ENCODE measurements at regions not wholly inside any gene's neighbourhood (a gene's known extent, or its start where the extent isn't known, plus 50 kb on each side); places are given as distances from the start of the nearest gene placed in this dataset.

DNA sequence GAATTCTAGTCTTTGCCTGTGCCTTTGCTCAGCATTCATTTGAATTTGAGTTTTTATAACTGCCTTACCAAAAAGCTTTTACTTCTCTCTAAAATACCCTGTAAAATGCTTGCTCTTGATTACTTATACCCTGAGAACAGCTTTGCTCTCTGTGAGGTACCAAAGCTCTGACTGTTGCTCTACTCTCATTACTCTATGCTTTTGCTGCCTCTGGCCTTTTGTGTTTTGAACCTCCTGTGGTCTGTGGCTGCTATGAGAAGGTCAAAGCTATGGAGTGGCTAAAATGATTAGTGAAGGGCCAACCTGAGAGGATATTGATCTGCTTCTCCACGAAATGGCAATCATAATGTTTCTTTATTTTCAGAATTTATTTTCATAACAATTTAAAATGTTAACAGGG lies 375.6 kb upstream of the IMPG1 start:
- no peak for DNase-seq
- Mint-ChIP-seq H3K4me3 (no peak overlapping the region), H3K9me3 (peaks cover 5 to 54% (median 30%) of the 10 kb centered on the region in 6 donors), H3K27ac (no peak overlapping the region), H3K4me1 (no peaks in the 10 kb centered on the region), H3K36me3 (no peaks in the 10 kb centered on the region), H3K27me3 (ENCODE audit: low read depth in 3 of 3) (peaks cover 0 to 2% (median 0%) of the 10 kb centered on the region in 3 donors)

GRCh38 chr6:76441875-76442274 lies 369.4 kb upstream of the IMPG1 start:
- peaks cover 8 to 56% (median 18%) of the 10 kb centered on the region in 6 donors for H3K9me3 Mint-ChIP-seq
- no peak overlapping the region for H3K27ac Mint-ChIP-seq
- no peak overlapping the region for H3K4me3 Mint-ChIP-seq
- no peaks in the 10 kb centered on the region for H3K36me3 Mint-ChIP-seq
- no peaks in the 10 kb centered on the region for H3K4me1 Mint-ChIP-seq
- DNase-seq: no peak
- H3K27me3 Mint-ChIP-seq (ENCODE audit: low read depth in 3 of 3): no peaks in the 10 kb centered on the region

- Mint-ChIP-seq H3K27ac (no peak overlapping the region), H3K4me3 (no peak overlapping the region), H3K27me3 (ENCODE audit: low read depth in 3 of 3) (no peaks in the 10 kb centered on the region), H3K36me3 (no peaks in the 10 kb centered on the region), H3K9me3 (peaks cover 11 to 51% (median 19%) of the 10 kb centered on the region in 6 donors), H3K4me1 (no peaks in the 10 kb centered on the region)
- DNase-seq: no peak
Observed at GRCh38 chr6:76439811-76440210, 367.3 kb upstream of the IMPG1 start.

GRCh38 chr6:76438768-76439167 lies 366.3 kb upstream of the IMPG1 start:
- Mint-ChIP-seq H3K4me1 (no peaks in the 10 kb centered on the region), H3K36me3 (no peaks in the 10 kb centered on the region), H3K27me3 (ENCODE audit: low read depth in 3 of 3) (no peaks in the 10 kb centered on the region), H3K9me3 (peaks cover 13 to 54% (median 21%) of the 10 kb centered on the region in 6 donors), H3K27ac (no peak overlapping the region), H3K4me3 (no peak overlapping the region)
- DNase-seq: no peak

DNA sequence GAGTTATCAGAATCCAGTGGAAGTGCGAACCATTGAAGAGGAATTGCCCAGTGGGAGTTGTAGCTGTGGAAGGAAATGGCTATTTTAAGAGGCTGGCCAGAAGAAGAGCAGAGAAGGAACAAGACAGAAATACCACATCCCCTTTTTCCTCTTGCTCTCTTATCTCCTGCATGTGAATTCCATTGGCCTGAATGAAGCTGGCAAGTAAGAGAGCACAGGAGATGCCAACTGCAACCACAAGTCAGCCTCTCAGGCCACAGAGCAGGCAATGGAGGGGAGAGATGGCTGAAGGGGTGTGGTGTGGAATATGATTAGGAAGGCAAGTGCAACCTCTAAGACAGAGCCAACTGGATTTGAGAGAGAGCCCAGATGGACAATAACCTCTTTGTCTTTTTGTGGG lies 362.7 kb upstream of the IMPG1 start:
- no peaks in the 10 kb centered on the region for H3K4me1 Mint-ChIP-seq
- no peak for DNase-seq
- H3K27ac Mint-ChIP-seq: no peak overlapping the region
- peaks cover 7 to 62% (median 26%) of the 10 kb centered on the region in 6 donors for H3K9me3 Mint-ChIP-seq
- H3K36me3 Mint-ChIP-seq: peaks cover 0 to 3% (median 0%) of the 10 kb centered on the region in 3 donors
- no peaks in the 10 kb centered on the region for H3K27me3 Mint-ChIP-seq (ENCODE audit: low read depth in 3 of 3)
- H3K4me3 Mint-ChIP-seq: no peak overlapping the region

DNA sequence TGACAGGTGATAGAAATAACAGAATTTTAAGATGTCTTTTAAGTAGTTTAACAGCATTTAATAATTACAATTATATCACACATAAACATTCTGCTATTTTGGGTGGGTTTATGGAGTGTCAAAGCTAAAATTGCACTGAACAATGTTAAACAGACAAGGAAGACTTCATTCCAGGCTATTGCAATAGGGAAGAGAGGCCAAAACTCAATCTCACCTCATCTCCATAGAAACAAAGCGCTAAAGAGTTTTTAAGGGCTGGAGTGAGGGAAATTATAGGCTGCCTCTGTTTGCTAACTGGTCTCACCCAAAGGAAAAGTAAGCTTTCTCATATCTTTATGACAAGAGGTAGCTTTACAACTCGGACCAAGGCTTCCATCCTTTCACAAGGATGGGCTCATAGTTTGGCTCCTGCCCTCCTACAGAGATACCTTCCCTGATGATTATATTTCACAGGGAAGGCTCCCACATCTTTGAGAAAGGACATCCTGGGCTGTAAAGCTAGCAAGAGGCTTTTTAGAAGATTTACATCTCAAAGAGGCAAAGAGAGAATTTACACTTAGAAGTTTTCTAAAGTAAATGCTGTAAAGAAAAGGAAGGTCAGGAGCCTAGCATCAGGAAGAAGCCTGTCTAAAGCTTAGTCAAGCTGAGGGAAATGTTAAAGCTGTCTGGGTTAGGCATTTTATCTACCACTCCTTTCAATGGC lies 350.2 kb upstream of the IMPG1 start:
- Mint-ChIP-seq H3K27me3 (ENCODE audit: low read depth in 3 of 3) (no peaks in the 10 kb centered on the region), H3K36me3 (no peaks in the 10 kb centered on the region), H3K9me3 (peaks cover 3 to 52% (median 19%) of the 10 kb centered on the region in 6 donors), H3K4me3 (no peak overlapping the region), H3K27ac (no peak overlapping the region), H3K4me1 (no peaks in the 10 kb centered on the region)
- no peak for DNase-seq

DNA sequence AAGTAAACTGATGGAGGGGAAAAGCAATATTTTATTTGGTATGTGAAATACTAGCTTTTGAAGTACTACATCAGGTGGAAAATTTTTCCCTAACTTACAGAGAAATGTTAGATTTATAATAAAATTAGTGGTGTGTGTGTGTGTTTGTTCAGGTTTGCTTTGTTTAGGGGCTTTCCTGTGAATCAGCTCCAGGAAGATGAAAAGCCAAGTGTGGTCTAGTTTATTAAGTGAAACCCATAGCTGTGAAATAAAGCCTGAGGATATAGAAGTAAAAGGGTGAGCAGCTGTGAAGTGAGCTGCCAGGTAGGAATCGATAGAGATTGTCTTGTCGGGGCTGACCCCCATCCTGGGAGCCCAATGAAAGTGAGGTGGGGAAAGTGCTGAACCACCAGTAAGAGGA lies 347.6 kb upstream of the IMPG1 start:
- Mint-ChIP-seq H3K27me3 (ENCODE audit: low read depth in 3 of 3) (no peaks in the 10 kb centered on the region), H3K9me3 (peaks cover 3 to 54% (median 23%) of the 10 kb centered on the region in 6 donors), H3K27ac (no peak overlapping the region), H3K4me3 (no peak overlapping the region), H3K36me3 (no peaks in the 10 kb centered on the region), H3K4me1 (no peaks in the 10 kb centered on the region)
- DNase-seq: no peak

GRCh38 chr6:76418560-76419223 lies 346.2 kb upstream of the IMPG1 start:
- no peaks in the 10 kb centered on the region for H3K27me3 Mint-ChIP-seq (ENCODE audit: low read depth in 3 of 3)
- no peak overlapping the region for H3K27ac Mint-ChIP-seq
- no peak for DNase-seq
- no peaks in the 10 kb centered on the region for H3K36me3 Mint-ChIP-seq
- H3K9me3 Mint-ChIP-seq: peaks cover 3 to 54% (median 20%) of the 10 kb centered on the region in 6 donors
- H3K4me1 Mint-ChIP-seq: no peaks in the 10 kb centered on the region
- H3K4me3 Mint-ChIP-seq: no peak overlapping the region

GRCh38 chr6:76416821-76417605 lies 344.6 kb upstream of the IMPG1 start:
- Mint-ChIP-seq H3K27ac (no peak overlapping the region), H3K27me3 (ENCODE audit: low read depth in 3 of 3) (no peaks in the 10 kb centered on the region), H3K4me1 (no peaks in the 10 kb centered on the region), H3K4me3 (no peak overlapping the region), H3K36me3 (no peaks in the 10 kb centered on the region), H3K9me3 (peaks cover 3 to 53% (median 20%) of the 10 kb centered on the region in 6 donors)
- DNase-seq: no peak

- Mint-ChIP-seq H3K4me1 (no peaks in the 10 kb centered on the region), H3K27ac (no peak overlapping the region), H3K27me3 (ENCODE audit: low read depth in 3 of 3) (peaks cover 0 to 2% (median 0%) of the 10 kb centered on the region in 3 donors), H3K36me3 (no peaks in the 10 kb centered on the region), H3K4me3 (no peak overlapping the region), H3K9me3 (peaks cover 6 to 29% (median 18%) of the 10 kb centered on the region in 6 donors)
- DNase-seq: no peak
Observed at GRCh38 chr6:76403064-76403463, 330.6 kb upstream of the IMPG1 start.

GRCh38 chr6:76397966-76398365 lies 325.5 kb upstream of the IMPG1 start:
- DNase-seq: no peak
- peaks cover 12 to 31% (median 23%) of the 10 kb centered on the region in 6 donors for H3K9me3 Mint-ChIP-seq
- no peak overlapping the region for H3K27ac Mint-ChIP-seq
- no peaks in the 10 kb centered on the region for H3K36me3 Mint-ChIP-seq
- H3K4me3 Mint-ChIP-seq: no peak overlapping the region
- H3K27me3 Mint-ChIP-seq (ENCODE audit: low read depth in 3 of 3): no peaks in the 10 kb centered on the region
- H3K4me1 Mint-ChIP-seq: no peaks in the 10 kb centered on the region

DNA sequence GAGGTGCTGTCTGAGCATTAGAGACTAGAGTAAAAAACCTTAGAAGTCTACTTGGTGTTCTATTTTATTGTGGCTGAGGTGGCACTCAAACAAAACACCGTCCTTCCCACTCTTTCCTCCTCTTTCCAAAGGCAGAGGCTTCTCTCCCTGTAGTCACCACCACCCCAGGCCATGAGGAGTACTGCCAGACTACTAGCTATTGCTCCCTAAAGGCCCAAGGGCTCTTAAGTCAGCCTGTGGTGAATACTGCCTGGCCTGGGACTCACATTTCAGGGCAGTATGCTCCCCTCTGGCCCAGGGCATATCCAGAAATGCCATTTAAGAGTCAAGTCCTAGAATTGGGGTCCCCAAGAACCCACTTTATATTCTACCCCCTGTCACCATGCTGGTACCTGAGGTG lies 309.7 kb upstream of the IMPG1 start:
- DNase-seq: no peak
- H3K4me3 Mint-ChIP-seq: no peak overlapping the region
- peaks cover 16 to 66% (median 38%) of the 10 kb centered on the region in 6 donors for H3K9me3 Mint-ChIP-seq
- H3K27me3 Mint-ChIP-seq (ENCODE audit: low read depth in 3 of 3): peaks cover 0 to 2% (median 0%) of the 10 kb centered on the region in 3 donors
- no peaks in the 10 kb centered on the region for H3K36me3 Mint-ChIP-seq
- H3K27ac Mint-ChIP-seq: no peak overlapping the region
- H3K4me1 Mint-ChIP-seq: no peaks in the 10 kb centered on the region

DNA sequence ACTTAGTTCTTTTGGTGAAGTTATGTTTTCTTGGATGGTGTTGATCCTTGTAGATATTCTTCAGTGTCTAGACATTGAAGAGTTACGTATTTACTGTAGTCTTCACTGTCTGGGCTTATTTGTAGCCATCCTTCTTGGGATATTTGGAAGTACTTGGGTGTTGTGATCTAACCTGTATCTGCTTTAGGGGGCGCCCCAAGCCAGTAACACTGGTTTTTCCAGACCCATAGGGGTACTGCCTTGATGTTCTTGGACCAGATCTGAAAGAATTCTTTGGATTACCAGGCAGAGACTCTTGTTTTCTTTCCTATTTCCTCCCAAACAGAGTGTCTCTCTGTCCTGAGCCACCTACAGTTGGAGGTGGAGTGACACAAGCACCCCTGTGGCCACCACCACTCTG lies 309.1 kb upstream of the IMPG1 start:
- Mint-ChIP-seq H3K9me3 (peaks cover 17 to 70% (median 41%) of the 10 kb centered on the region in 6 donors), H3K27me3 (ENCODE audit: low read depth in 3 of 3) (peaks cover 0 to 3% (median 0%) of the 10 kb centered on the region in 3 donors), H3K4me3 (no peak overlapping the region), H3K27ac (no peak overlapping the region), H3K4me1 (no peaks in the 10 kb centered on the region), H3K36me3 (no peaks in the 10 kb centered on the region)
- DNase-seq: no peak

GRCh38 chr6:76351275-76351674 lies 278.8 kb upstream of the IMPG1 start:
- DNase-seq: no peak
- H3K36me3 Mint-ChIP-seq: no peaks in the 10 kb centered on the region
- no peaks in the 10 kb centered on the region for H3K4me1 Mint-ChIP-seq
- H3K27ac Mint-ChIP-seq: no peak overlapping the region
- no peaks in the 10 kb centered on the region for H3K27me3 Mint-ChIP-seq (ENCODE audit: low read depth in 3 of 3)
- H3K4me3 Mint-ChIP-seq: no peak overlapping the region
- peaks cover 6 to 28% (median 10%) of the 10 kb centered on the region in 6 donors for H3K9me3 Mint-ChIP-seq
